A673 (cell line): ENCODE measurements at regions not wholly inside any gene's neighbourhood (a gene's known extent, or its start where the extent isn't known, plus 50 kb on each side); places are given as distances from the start of the nearest gene placed in this dataset.

Experiments
- BruUV-seq: library from RNA; stranded (reverse); fragments of 400-500 nt; replicated peaks from 2 replicates; lab custom pipeline; 2021; lab: Mats Ljungman, UMichigan
- CTCF ChIA-PET: fragments of 300-600 bp; sonication (Branson Sonifier 250); formaldehyde crosslinking; loops from one replicate; lab custom pipeline; 2022; ENCODE audit warnings: antibody characterized with exemption; lab: Charles Lee
- POLR2A ChIA-PET: fragments of 300-600 bp; sonication (Branson Sonifier 250); formaldehyde crosslinking; loops from one replicate; lab custom pipeline; 2022; ENCODE audit warnings: antibody characterized with exemption; ENCODE audit not compliant: low non-redundant PET; lab: Charles Lee
- DNase-seq: peaks from one replicate; pipeline ENCODE4 v3.0.0-alpha.2; 2015; ENCODE audit warnings: low spot score
- H3K27ac ChIP-seq: fragments of 200-600 bp; sonication (generic); 2 replicates; pipeline ENCODE4 v1.5.1; 2016; ENCODE audit warnings: mixed run types, low read depth, mild to moderate bottlenecking, mixed read lengths, antibody characterized with exemption, low read length; ENCODE audit not compliant: poor library complexity, severe bottlenecking
- H3K27me3 ChIP-seq: fragments of 200-600 bp; sonication (generic); replicated peaks from 2 replicates; pipeline ENCODE4 v1.6.1; 2017; ENCODE audit warnings: mixed run types, low read depth, mild to moderate bottlenecking, mixed read lengths, antibody characterized with exemption, low read length; ENCODE audit not compliant: insufficient read depth, poor library complexity
- H3K36me3 ChIP-seq: fragments of 200-600 bp; sonication (generic); 2 replicates; pipeline ENCODE4 v1.6.1; 2016; ENCODE audit warnings: mixed run types, mild to moderate bottlenecking, mixed read lengths, antibody characterized with exemption, low read length; ENCODE audit not compliant: insufficient read depth, poor library complexity, severe bottlenecking
- H3K4me1 ChIP-seq: fragments of 200-600 bp; sonication (generic); 2 replicates; pipeline ENCODE4 v1.6.1; 2017; ENCODE audit warnings: mixed run types, mild to moderate bottlenecking, mixed read lengths, antibody characterized with exemption, low read length; ENCODE audit not compliant: insufficient read depth, poor library complexity, severe bottlenecking
- H3K4me3 ChIP-seq: fragments of 200-600 bp; sonication (generic); 2 replicates; pipeline ENCODE4 v1.5.1; 2016; ENCODE audit warnings: low read depth, mixed run types, mild to moderate bottlenecking, mixed read lengths, low read length; ENCODE audit not compliant: poor library complexity, severe bottlenecking
- H3K9me3 ChIP-seq: fragments of 200-600 bp; sonication (generic); 2 replicates; pipeline ENCODE4 v1.6.1; 2016; ENCODE audit warnings: mixed run types, low read depth, mild to moderate bottlenecking, mixed read lengths, antibody characterized with exemption, low read length; ENCODE audit not compliant: poor library complexity, severe bottlenecking
- EZH2 ChIP-seq: fragments of 200-600 bp; sonication (generic); IDR thresholded peaks from 2 replicates; pipeline ENCODE4 v1.6.1; 2017; ENCODE audit warnings: borderline replicate concordance, low read depth, mild to moderate bottlenecking, mixed read lengths, antibody characterized with exemption, low read length; ENCODE audit not compliant: poor library complexity, severe bottlenecking
- intact Hi-C: fragments of 100-400 bp; cut with micrococcal nuclease; formaldehyde crosslinking; loops from one replicate; pipeline ENCODE4 v1.10.0; 2022; ENCODE audit not compliant: unreplicated experiment
- TF ChIP-seq, protein P1 (sequence below): fragments of 300-800, 200-600 bp; sonication (generic); conservative IDR thresholded peaks from 2 replicates; pipeline ENCODE4 v1.5.1; 2017; ENCODE audit warnings: low read depth, mild to moderate bottlenecking, antibody characterized with exemption, low read length, moderate library complexity, mixed read lengths

DNA sequence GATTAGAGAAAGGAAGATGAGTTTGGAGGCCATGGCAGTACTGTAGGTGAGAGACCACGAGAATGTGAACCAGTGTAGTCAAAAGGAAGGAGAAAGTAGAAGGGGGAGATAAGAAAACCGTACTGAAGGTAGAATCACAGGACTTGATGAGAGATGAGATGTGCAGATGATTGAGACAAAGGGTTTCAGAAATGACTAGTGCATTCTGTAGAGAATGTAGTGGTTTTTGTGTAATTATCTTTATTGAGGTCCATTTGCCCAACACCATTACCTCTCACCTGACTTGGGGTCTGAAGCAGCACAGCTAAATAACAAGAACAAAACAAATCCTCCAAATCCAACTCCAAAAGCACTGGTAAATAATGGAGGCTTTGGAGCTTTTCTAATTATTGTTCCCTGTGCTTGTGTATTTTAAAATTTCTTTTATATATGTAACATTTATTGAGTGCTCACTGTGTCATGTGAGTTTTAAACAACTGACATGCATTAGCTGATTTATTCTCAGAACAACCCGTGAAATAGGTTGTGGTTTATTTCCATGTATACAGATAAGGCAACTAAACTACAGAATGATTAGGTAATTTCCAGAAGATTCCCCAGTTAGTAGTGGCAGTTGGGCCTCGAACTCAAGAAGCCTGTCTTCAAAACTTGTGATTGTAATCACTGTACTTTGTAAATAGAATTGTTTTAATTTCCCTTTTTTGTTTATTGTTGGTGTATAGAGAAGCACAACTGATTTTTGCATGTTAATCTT lies 390.0 kb downstream of the AEBP2 start:
- BruUV-seq, result no TSS peak
- Histone ChIP-seq H3K4me1 (no peaks in the 10 kb centered on the region), H3K27me3 (no peaks in the 10 kb centered on the region), H3K9me3 (no peaks in the 10 kb centered on the region), H3K4me3 (no peak overlapping the region), H3K36me3 (no peaks in the 10 kb centered on the region), H3K27ac (no peak overlapping the region)
- ChIA-PET CTCF (no interaction called here), POLR2A (no interaction called here)
- TF ChIP-seq, protein P1, sequence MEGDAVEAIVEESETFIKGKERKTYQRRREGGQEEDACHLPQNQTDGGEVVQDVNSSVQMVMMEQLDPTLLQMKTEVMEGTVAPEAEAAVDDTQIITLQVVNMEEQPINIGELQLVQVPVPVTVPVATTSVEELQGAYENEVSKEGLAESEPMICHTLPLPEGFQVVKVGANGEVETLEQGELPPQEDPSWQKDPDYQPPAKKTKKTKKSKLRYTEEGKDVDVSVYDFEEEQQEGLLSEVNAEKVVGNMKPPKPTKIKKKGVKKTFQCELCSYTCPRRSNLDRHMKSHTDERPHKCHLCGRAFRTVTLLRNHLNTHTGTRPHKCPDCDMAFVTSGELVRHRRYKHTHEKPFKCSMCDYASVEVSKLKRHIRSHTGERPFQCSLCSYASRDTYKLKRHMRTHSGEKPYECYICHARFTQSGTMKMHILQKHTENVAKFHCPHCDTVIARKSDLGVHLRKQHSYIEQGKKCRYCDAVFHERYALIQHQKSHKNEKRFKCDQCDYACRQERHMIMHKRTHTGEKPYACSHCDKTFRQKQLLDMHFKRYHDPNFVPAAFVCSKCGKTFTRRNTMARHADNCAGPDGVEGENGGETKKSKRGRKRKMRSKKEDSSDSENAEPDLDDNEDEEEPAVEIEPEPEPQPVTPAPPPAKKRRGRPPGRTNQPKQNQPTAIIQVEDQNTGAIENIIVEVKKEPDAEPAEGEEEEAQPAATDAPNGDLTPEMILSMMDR, result no peak
- TF ChIP-seq EZH2, result no peak
- no peak for DNase-seq
- intact Hi-C loops, result no loop called here

DNA sequence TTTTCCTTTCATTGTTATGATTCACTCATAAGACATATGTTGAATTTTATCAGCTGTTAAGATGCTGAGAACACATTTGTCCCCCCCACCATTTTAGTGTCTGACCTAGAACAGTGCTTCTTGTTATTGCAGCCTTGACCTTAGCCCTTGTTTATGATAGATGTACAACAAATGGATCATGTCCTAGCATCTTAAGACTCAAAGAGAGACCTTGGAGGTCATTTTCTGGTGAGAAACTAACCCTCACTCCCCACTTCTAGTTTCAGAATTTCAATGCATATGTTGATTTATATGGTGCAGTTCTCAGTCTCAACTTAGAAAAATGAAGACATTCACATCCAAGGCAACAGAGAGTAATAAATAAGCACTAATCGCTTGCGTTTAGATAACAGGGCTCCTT lies 391.2 kb downstream of the AEBP2 start:
- intact Hi-C loops, result no loop called here
- TF ChIP-seq, protein P1, result no peak
- TF ChIP-seq EZH2, result no peak
- ChIA-PET POLR2A (no interaction called here), CTCF (no interaction called here)
- DNase-seq, result no peak
- no peaks in the 10 kb centered on the region for H3K9me3 ChIP-seq
- no peaks in the 10 kb centered on the region for H3K27me3 ChIP-seq
- H3K36me3 ChIP-seq, result no peaks in the 10 kb centered on the region
- H3K4me1 ChIP-seq, result no peaks in the 10 kb centered on the region
- no peak overlapping the region for H3K4me3 ChIP-seq
- no peak overlapping the region for H3K27ac ChIP-seq
- BruUV-seq, result no TSS peak

DNA sequence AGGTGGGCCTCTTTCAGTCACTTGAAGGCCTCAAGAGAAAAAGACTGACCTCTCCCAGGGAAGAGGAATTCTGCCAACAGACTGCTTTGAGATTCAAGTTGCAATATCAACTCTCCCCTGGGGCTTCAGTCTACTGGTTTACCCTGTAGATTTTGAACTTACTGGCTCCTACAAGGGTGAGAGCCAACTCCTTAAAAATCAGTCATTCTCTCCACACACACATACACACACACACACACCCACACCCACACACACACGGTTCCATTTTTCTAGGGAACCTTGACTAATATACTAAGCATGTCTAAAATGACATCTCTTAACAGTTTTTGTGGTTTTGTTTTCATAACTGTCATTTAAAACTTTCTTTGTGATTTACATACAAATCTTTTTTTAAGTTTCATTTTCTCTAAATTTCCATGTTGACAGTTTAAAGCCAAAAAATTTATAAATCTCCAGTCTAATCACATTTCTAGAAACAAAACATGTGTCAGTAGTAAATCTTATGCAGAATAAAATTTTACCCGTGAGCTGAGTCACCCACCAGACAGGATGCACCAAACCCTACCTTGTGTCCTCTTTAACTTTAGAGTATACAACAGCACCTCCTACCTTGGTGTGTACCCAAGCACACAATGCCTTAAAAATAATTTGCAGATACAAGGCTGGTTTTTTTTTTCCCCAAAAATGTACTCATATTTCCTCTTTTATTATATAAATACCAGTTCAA lies 394.6 kb downstream of the AEBP2 start:
- intact Hi-C loops, result no loop called here
- no peaks in the 10 kb centered on the region for H3K27me3 ChIP-seq
- no peak overlapping the region for H3K4me3 ChIP-seq
- DNase-seq, result peak; percentile 19
- no peaks in the 10 kb centered on the region for H3K36me3 ChIP-seq
- H3K27ac ChIP-seq, result no peak overlapping the region
- POLR2A ChIA-PET, result no interaction called here
- no TSS peak for BruUV-seq
- no peak for TF ChIP-seq EZH2
- TF ChIP-seq, protein P1, result no peak
- CTCF ChIA-PET, result interaction anchor here (0.6 kb wide), 1 partner anchor 224 kb away, joined by 3 read pairs; no protein-coding TSS in a partner anchor
- no peaks in the 10 kb centered on the region for H3K4me1 ChIP-seq
- no peaks in the 10 kb centered on the region for H3K9me3 ChIP-seq
